GM21447 (cell line): ENCODE measurements at regions not wholly inside any gene's neighbourhood (a gene's known extent, or its start where the extent isn't known, plus 50 kb on each side); places are given as distances from the start of the nearest gene placed in this dataset.
"Not testable (repeated sequence)": the region's sequence is repeated elsewhere in the genome, so short reads cannot be mapped to it uniquely, and the experiment has no call there.

ENCODE experiments used
- ATAC-seq: cut with Tn5 transposase; IDR thresholded peaks from one replicate; pipeline ENCODE4 v1.9.1; 2021; ENCODE audit not compliant: unreplicated experiment

DNA sequence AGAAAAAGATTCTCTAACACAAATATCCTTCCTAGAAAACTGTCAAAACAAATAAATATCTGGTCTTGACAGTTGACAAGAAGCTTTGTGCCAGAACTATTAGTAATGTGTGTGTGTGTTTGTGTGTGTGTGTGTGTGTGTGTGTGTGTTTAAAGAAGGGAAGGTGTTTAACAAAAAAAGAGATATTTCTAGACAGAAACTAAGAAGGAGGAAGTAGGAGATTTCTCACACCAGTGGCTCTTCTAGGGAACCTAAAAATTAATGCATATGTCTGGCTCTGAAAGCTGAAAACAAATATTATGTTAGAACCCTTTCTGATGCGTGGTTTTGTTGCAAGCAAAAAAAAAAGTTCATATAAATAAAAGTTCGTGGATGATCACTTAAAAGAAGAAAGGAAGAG, 277.5 kb downstream of the RPS4Y2 start:
- ATAC-seq, result no peak

DNA sequence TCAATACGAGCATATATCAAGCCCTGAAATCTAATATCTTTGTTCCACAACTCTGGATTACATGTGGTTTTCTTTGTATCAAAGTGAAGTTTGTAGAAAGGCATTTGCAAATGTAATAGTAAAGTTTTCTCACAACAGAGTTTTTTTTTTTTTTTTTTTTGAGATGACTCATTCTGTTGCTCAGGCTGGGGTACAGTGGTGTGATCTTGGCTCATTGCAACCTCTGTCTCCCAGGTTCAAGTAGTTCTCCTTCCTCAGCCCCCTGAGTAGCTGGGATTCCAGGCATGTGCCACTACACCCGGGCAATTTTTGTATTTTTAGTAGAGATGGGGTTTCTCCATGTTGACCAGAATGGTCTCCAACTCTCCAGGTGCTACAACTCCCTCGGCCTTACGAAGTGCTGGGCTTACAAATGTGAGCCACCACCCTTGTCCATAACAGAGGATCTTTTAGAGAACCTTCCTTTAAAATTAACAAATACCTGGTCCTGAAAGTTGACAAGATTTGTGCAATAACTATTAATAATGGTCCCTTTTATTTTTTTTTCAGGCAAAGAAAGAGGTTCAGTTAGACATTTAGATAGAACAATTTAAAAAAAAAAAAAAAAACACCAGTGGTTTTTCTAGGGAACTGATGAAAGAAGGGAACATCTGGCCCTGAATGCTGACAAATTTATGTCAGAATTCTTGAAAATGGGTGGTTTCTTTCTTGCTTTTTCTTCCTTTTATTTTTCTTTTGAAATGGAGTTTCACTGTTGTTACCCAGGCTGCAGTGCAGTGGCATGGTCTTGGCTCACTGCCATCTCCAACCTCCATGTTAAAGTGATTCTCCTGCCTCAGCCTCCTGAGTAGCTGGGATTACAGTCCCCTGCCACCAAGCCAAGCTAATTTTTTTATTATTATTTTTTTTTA, 278.5 kb downstream of the RPS4Y2 start:
- no peak for ATAC-seq

DNA sequence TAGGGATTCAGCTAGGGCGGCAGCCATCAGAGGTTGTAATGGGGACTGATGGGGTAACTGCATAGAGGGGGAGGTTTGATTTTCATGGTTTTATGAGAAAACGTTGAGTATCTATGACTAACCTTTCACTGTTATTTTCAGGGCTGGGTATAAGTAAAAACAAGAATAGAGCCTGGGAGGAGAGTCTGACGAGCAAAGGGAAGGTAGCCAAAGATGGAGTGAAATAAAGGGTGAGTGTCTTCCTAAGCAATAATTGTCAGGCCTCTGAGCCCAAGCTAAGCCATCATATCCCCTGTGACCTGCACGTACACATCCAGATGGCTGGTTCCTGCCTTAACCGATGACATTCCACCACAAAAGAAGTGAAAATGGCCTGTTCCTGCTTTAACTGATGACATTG, 281.5 kb downstream of the RPS4Y2 start:
- not testable (repeated sequence) for ATAC-seq

- ATAC-seq, result no peak
These were observed 283.9 kb downstream of the RPS4Y2 start for GRCh38 chrY:21039811-21040210.

- not testable (repeated sequence) for ATAC-seq
These were observed 284.8 kb downstream of the RPS4Y2 start for GRCh38 chrY:21040711-21041110.

DNA sequence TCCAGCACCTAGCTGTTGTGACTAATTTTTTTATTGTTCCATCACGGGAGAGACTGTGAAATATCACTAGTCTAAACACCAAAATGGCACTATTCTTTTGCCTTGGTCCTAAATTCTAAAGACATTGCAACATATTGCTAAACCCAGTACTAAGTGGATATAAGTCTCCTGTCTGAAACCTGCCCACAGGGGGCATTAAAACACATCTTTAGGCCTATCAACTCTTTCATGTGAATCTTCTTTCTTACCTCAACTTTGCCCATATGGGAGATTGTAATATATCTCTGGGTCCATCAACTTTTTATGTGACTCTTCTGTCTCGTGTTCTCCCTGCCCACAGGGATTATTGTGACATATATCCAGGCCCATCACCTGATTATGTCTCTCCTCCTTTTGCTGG, 317.2 kb downstream of the RPS4Y2 start:
- ATAC-seq, result no peak

- ATAC-seq, result no peak
These were observed 317.8 kb downstream of the RPS4Y2 start for GRCh38 chrY:21073641-21074260.

DNA sequence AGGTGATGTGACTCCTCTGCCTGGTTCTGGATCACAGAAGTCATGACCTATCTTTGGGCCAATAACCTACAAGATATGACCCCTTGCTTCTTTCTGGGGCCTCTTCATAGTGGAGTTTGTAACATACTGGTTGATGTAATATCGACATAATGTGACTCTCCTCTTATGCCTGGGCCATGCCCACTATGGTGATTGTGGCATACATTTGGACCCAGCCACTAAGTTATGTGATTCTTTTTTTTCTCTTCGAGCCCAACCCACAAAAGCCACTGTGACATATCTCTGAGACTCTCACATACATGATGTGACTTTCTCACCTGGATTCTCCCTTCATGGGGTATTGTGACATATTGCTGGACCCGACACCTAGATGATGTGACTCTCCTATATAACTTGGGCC, 319.8 kb downstream of the RPS4Y2 start:
- ATAC-seq, result no peak

- no peak for ATAC-seq
These were observed 323.8 kb downstream of the RPS4Y2 start for GRCh38 chrY:21079670-21080069.

DNA sequence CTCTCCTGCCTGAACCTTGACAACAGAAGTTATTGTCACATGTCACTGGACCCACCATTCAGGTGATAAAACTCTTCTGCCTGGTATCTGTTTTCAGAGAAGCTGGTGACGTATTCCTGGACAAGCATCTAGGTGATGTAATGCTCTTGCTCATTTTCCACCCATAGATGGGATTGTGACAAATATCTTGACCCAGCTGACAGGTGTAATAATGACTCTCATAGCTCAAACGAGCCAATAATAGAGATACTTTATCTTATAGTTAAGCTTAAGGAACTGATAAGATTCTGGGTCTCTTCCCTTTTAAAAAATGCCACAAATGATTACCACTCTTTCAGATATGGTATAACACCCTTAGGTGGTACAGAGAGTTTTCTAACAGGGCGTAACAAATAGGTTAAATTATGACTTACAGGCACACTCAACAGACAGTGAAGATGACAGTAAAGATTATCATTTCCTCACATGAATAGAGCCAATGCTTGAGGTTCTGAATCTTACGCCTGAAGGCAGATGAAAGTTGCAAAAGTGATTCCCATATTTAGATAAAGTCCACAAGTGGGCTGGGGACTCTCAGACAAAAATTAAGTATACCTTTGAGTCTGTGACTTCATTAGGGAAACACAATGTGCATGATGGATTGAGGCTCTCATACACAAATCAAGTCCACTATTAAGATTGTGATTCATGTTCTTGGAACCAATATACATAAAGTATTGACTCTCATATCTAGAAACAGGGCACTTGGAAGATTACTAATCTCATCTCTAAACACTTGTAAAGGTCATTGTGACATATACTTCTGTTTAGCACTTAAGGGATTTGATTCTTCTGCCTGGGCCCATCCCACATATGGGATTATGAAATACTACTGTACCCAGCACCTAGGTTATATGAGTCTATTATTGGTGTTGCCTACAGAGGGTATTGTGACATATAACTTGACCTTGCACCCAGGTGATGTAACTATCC, 326.0 kb downstream of the RPS4Y2 start:
- ATAC-seq, result no peak

GRCh38 chrY:21082639-21083038, 326.7 kb downstream of the RPS4Y2 start:
- ATAC-seq, result no peak

DNA sequence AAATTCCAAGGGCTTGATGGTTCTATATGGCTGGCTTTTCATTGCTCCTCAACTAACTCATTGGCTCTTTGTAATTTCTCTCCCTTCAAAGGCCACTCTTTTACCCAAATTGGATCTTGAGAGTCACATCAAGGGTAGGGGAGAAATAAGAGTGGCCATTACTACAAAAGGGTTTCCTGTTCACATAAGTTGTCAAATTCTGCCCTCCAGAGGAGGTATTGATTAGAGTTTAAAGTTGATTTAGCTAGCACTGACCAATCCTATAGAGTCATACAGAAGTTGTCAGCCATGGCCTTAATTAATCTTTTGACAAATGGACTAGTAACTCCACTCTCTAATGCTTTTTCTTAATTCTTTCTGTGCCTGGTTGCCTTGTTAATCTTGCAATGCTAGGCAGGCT, 336.0 kb downstream of the RPS4Y2 start:
- ATAC-seq, result no peak

- no peak for ATAC-seq
These were observed 346.6 kb downstream of the RPS4Y2 start for GRCh38 chrY:21102507-21102906.

DNA sequence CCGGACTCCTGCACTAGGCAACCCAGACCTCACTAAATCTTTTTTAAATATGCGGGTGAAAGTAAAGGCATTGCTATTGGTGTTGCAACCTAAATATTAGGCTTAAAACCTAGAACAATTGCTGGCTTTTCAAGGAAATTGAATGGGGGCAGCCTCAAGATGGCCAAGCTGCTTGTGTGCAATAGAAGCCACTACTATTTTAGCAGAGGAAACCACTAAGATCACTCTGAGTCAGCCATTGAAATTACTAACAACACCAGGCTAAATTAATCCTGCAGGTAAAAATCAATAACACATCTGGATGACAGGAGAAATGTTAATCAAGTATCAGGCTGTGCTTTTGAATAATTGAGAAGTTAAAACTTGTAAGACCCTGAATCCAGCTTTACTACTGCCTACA, 348.0 kb downstream of the RPS4Y2 start:
- no peak for ATAC-seq

DNA sequence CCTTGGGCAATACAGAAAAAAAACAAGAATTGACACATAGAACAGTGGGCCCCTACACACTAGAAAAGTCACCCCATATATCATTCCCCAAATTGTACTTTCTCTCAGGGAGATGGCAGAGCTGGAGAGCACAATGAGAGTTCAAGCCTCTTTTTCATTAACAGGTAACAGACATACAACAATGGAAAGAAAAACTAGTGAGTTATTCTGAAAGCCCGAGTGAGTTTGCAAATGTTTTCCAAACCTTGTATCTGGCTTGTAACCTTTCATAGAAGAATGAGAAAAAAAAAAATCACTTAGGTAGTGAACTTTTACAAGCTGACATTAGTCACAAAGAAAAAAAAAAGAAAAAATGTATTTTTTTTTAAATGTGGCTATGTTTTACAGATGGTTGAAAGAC, 349.6 kb downstream of the RPS4Y2 start:
- no peak for ATAC-seq

GRCh38 chrY:21111313-21111712, 355.4 kb downstream of the RPS4Y2 start:
- no peak for ATAC-seq

DNA sequence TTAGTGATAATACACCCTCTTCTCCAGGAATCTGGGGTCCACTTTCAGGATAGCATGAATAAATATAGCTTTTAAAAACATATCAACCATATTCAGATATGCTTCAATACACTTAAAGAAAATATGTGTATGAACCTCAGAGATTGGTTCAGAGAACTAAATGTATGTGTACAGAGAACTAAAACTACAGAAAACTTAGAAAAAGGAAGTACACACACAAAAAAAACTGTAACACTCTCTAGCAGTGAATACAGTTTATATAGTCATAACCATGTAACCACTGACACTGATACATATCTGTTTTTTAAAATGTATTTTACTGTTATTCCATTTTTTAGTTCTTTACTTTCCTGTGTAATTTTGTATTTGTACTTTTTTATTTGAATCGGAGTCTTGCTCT, 365.2 kb downstream of the RPS4Y2 start:
- ATAC-seq, result no peak

GRCh38 chrY:21135591-21135990, 375.5 kb upstream of the RBMY1B start:
- ATAC-seq, result no peak

DNA sequence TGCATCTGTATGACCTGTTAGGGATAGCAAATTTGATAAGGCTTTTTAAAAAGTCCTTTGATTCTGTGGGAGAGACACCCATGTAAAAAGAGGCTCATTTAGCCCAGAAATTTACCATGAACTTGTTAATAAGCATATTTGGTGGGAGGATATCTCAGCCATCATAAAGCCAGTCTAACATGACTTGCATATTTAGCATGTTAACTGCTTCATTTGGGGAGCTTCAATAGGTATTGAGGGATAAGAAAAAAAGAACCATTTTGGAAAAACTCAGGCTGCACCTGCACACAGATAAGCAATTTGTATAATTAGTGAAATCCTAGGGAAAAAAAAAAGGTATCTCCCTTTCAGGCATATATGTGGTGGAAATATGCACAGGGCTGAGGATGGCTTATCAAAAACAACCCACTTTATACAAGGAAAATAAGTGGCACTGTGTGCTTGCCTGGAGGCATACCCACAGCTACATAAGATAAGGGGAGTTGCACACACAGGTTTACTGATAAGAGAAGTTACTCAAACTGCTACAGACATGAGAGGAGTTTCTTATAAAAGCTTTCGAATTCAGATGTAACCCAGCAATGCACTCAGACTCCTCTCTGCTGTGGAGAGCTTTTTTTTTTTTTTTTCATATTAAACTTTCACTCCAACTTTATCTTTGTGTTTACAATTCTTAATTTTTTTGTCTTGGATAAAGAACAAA, 372.9 kb upstream of the RBMY1B start:
- ATAC-seq, result no peak

- no peak for ATAC-seq
These were observed 364.8 kb upstream of the RBMY1B start for GRCh38 chrY:21146331-21146730.

DNA sequence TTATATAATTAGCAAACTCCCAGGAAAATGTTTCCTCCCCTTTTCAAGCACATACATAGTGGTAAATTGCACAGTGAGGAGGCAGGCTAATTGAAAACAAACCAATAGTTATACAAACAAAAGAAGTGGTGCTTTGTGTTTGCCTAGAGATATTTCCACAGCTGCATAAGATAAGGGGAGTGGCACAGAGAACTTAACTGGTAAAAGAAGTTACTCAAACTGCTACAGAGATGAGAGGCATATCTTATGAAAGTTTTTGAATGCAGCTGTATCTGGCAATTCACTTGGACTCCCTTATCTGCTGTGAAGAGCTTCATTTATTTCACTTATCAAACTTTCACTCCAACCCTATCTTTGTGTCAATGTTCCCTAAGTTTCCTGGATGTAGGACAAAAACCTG, 361.2 kb upstream of the RBMY1B start:
- no peak for ATAC-seq
